Astrocyte of the cerebellum (primary cell): ENCODE measurements at regions not wholly inside any gene's neighbourhood (a gene's known extent, or its start where the extent isn't known, plus 50 kb on each side); places are given as distances from the start of the nearest gene placed in this dataset.

Experiments used
- DNase-seq: peaks from one replicate; pipeline ENCODE4 v3.0.0-alpha.2; 2011; ENCODE audit warnings: low read depth
- H3K4me3 ChIP-seq: 2 replicates; pipeline ENCODE4 v1.5.1; 2011; ENCODE audit warnings: mild to moderate bottlenecking, low read depth, low read length, moderate library complexity
- in situ Hi-C: cut with HindIII; loops from 2 replicates; pipeline ENCODE4 v1.10.0; 2017; ENCODE audit warnings: low sequenced_read_pairs
- TF ChIP-seq, protein P1 (sequence below): IDR thresholded peaks from 2 replicates; pipeline ENCODE4 v1.5.1; 2012; ENCODE audit warnings: low read length, low read depth, moderate library complexity, mild to moderate bottlenecking; ENCODE audit errors: missing control alignments

DNA sequence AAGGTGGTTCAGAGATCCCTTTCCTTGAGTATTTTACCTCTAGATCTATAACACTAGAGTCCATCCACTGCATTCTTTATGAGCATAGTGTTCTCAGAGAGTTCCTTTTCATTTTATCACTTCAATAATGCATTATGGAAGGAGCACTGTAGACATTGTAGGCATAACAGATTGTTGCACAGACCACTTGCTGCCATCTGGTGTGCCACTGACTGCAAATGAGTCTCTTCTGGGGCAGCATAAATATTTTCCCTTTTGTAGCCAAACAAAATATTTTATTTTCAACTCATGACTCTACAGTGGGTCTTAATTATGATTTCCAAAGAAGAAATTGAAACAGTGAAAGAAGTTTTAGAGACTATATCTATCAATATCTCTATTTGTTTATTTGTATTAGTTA, 290.4 kb downstream of the OLFM3 start:
- no peak for DNase-seq
- TF ChIP-seq, protein P1, sequence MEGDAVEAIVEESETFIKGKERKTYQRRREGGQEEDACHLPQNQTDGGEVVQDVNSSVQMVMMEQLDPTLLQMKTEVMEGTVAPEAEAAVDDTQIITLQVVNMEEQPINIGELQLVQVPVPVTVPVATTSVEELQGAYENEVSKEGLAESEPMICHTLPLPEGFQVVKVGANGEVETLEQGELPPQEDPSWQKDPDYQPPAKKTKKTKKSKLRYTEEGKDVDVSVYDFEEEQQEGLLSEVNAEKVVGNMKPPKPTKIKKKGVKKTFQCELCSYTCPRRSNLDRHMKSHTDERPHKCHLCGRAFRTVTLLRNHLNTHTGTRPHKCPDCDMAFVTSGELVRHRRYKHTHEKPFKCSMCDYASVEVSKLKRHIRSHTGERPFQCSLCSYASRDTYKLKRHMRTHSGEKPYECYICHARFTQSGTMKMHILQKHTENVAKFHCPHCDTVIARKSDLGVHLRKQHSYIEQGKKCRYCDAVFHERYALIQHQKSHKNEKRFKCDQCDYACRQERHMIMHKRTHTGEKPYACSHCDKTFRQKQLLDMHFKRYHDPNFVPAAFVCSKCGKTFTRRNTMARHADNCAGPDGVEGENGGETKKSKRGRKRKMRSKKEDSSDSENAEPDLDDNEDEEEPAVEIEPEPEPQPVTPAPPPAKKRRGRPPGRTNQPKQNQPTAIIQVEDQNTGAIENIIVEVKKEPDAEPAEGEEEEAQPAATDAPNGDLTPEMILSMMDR = no peak
- H3K4me3 ChIP-seq = no peak overlapping the region
- in situ Hi-C loops = no loop called here

DNA sequence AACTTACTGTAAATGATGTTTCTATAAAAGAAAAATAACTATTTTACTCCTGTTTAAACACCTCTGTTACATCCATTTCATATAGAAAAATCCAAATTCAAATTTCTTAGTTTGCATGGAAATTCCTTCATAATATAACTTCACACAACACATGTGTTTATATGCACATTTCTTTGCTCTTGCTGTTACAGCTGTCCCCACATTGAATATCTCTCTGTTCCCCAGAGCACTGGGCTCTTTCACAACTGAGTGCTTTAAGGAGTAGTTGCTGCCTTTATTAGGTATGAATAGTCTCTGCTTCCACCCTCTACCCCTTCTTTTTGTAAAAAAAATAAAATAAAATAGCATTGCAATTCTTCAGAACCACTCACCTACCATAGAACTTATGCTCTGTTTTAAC, 287.0 kb downstream of the OLFM3 start:
- TF ChIP-seq, protein P1 = no peak
- no peak overlapping the region for H3K4me3 ChIP-seq
- DNase-seq = no peak
- in situ Hi-C loops = no loop called here

DNA sequence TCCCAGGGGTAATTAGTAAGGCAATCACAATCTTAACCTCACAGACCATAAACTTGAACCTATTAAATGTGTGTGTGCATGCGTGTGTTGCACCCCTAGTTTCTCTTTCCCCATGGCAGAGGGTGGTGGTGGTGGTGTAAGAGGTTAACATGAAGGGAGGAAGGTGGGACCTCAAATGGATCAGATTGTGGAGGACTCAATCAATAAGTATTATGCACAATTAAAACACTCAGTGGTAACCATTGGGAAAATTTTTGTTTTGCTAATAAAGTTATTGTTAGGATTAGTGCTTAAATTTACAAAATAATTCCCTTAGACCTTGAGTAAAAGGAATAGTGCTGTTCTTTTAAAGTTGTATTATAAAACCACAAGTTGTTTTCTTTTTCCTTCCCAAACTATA, 283.0 kb downstream of the OLFM3 start:
- no peak for DNase-seq
- no peak overlapping the region for H3K4me3 ChIP-seq
- in situ Hi-C loops = no loop called here
- TF ChIP-seq, protein P1 = no peak

DNA sequence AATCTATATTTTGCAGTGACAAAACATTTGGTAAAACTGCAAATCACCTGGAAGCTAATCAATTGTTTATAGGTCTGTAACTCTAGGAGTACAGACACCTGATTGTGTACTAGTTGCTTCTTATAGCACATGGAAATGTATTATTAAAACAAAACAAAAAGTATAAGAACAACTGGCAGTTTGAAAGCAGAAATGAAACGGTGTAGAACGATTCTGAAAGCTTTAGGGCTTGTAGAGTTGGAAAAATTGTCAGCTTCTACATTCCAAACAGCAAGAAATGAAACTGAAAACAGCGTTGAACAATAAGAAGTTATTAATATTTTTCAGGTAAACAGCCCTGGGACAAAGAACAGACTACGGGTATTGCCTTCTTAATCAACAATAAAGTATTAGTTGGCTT, 273.3 kb downstream of the OLFM3 start:
- DNase-seq = no peak
- in situ Hi-C loops = no loop called here
- TF ChIP-seq, protein P1 = no peak
- H3K4me3 ChIP-seq = no peak overlapping the region

DNA sequence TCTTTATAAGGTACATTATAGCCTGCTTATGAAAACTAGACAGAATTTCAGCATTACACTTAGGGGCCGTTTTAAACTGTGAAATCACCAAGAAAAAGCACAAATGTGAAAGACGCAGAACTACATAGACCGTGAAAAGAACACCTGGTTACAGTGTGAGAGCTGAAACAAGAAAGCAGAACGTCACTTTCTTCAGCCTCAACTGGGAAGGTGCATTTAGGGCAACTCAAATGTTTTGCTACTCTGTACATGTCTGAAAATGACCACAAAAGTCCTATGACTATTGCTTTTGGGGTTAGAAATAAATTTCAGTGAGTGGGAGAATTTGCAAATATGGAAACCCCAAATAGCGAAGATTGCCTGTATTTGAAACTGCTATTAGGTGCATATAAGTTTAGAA, 268.7 kb downstream of the OLFM3 start:
- in situ Hi-C loops = no loop called here
- H3K4me3 ChIP-seq = no peak overlapping the region
- no peak for DNase-seq
- TF ChIP-seq, protein P1 = no peak

DNA sequence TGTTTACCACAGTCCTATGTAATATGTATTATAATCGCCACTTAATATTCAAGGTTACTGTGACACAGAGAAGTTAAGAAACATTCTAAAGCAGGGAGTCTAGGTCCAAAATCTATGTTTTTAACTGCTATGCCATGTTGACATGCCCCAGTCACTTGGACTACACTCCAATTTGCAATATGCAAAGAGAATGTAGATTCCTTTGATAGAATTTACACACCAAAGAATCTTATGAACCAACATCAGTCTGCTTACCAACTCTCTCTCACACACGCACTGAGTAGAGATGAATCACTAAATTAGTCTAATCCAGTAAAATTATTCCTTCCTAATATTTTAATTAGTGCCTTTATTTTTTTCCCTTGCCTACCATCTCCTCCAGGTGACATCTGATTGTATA, 266.2 kb downstream of the OLFM3 start:
- in situ Hi-C loops = no loop called here
- no peak overlapping the region for H3K4me3 ChIP-seq
- TF ChIP-seq, protein P1 = no peak
- DNase-seq = no peak

DNA sequence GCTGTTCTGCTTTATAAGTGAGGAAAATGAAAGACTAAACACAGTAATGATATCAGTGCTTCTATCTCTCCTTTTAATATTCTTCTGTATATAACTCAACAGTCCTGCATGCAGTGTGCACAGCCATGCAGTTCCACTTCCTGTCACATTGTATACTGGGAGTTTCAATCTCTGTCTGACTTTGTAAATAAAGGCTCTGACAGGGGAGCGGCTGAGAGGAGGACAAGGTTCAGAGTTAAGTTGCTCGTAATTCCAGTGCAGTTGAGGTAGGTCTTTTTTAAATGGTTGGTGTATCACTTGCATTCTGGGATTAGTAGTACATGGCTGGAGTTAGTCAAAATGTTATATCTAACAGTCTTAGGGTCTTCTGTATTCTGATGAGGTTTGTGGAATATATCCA, 264.5 kb downstream of the OLFM3 start:
- TF ChIP-seq, protein P1 = no peak
- in situ Hi-C loops = no loop called here
- no peak for DNase-seq
- no peak overlapping the region for H3K4me3 ChIP-seq
